ENCODE measurements at regions not wholly inside any gene's neighbourhood (a gene's known extent, or its start where the extent isn't known, plus 50 kb on each side); places are given as distances from the start of the nearest gene placed in this dataset.

DNA sequence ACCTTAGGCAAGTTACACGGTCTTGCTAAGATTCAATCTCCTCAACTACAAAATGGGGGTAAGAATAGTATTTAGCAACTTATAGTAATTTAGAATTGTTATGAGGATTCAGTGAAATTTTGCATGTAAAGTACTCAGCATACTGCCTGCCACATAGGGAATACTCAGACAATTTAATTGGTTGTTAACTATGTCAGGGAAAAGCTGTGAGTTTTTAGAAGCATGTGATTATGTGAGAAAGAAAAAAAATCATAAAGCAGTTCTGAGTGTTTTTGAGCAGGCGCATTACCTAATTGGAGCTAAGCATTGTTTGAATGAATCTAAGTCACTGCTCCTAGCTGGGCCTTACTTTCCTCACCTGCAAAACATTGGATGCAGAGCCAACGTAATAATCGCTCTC lies 287.3 kb upstream of the MTNR1B start:
- Histone ChIP-seq H3K36me3 (ENCODE audit: control insufficient read depth in 4 of 4, insufficient read depth in 3 of 4, low read depth in 1 of 4, low read length in 3 of 4) (no peaks in the 10 kb centered on the region), H3K4me1 (ENCODE audit: control insufficient read depth in 4 of 4, insufficient read depth in 4 of 4, low read length in 3 of 4) (no peaks in the 10 kb centered on the region), H3K4me3 (ENCODE audit: low read depth in 1 of 3, low read length in 3 of 3) (no peak overlapping the region), H3K27me3 (ENCODE audit: control insufficient read depth in 4 of 4, insufficient read depth in 4 of 4, low read length in 3 of 4) (no peaks in the 10 kb centered on the region), H3K9ac (ENCODE audit: low read depth in 1 of 2, low read length in 2 of 2) (no peak overlapping the region), H3K27ac (ENCODE audit: low read depth in 1 of 2, low read length in 2 of 2) (no peak overlapping the region), H3K9me3 (ENCODE audit: control insufficient read depth in 4 of 4, low read length in 3 of 4) (peaks cover 0 to 2% (median 0%) of the 10 kb centered on the region in 4 donors)
- TF ChIP-seq NR2F2 (IDR thresholded peaks at IDR 0.05), result no peak
- TF ChIP-seq, protein P1, sequence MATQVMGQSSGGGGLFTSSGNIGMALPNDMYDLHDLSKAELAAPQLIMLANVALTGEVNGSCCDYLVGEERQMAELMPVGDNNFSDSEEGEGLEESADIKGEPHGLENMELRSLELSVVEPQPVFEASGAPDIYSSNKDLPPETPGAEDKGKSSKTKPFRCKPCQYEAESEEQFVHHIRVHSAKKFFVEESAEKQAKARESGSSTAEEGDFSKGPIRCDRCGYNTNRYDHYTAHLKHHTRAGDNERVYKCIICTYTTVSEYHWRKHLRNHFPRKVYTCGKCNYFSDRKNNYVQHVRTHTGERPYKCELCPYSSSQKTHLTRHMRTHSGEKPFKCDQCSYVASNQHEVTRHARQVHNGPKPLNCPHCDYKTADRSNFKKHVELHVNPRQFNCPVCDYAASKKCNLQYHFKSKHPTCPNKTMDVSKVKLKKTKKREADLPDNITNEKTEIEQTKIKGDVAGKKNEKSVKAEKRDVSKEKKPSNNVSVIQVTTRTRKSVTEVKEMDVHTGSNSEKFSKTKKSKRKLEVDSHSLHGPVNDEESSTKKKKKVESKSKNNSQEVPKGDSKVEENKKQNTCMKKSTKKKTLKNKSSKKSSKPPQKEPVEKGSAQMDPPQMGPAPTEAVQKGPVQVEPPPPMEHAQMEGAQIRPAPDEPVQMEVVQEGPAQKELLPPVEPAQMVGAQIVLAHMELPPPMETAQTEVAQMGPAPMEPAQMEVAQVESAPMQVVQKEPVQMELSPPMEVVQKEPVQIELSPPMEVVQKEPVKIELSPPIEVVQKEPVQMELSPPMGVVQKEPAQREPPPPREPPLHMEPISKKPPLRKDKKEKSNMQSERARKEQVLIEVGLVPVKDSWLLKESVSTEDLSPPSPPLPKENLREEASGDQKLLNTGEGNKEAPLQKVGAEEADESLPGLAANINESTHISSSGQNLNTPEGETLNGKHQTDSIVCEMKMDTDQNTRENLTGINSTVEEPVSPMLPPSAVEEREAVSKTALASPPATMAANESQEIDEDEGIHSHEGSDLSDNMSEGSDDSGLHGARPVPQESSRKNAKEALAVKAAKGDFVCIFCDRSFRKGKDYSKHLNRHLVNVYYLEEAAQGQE (IDR thresholded peaks at IDR 0.05), result no peak
- no peak for TF ChIP-seq GABPA (IDR thresholded peaks at IDR 0.05 in 1 of 2, conservative IDR thresholded peaks at IDR 0.05 in 1 of 2)
- no peak for TF ChIP-seq EGR1 (IDR thresholded peaks at IDR 0.05; ENCODE audit: low read depth in 2 of 2)
- TF ChIP-seq RXRA (IDR thresholded peaks at IDR 0.05), result no peak
- TF ChIP-seq HNF4A (conservative IDR thresholded peaks at IDR 0.05), result no peak
- TF ChIP-seq ATF3 (IDR thresholded peaks at IDR 0.05), result no peak
- no peak for TF ChIP-seq YY1 (IDR thresholded peaks at IDR 0.05)
- no peak for DNase-seq (ENCODE audit: low spot score)
- WGBS, result 88% methylated on average over 4 of the region's 4 CpGs

- no peaks in the 10 kb centered on the region for H3K9me3 ChIP-seq (ENCODE audit: control insufficient read depth in 4 of 4, low read length in 3 of 4)
- TF ChIP-seq FOXA1 (IDR thresholded peaks at IDR 0.05) (no peak), HNF4G (IDR thresholded peaks at IDR 0.05) (no peak), RAD21 (IDR thresholded peaks at IDR 0.05) (no peak), NR2F2 (IDR thresholded peaks at IDR 0.05) (no peak), GABPA (IDR thresholded peaks at IDR 0.05 in 1 of 2, conservative IDR thresholded peaks at IDR 0.05 in 1 of 2) (no peak), TAF1 (conservative IDR thresholded peaks at IDR 0.05) (no peak), YY1 (IDR thresholded peaks at IDR 0.05) (no peak), RXRA (IDR thresholded peaks at IDR 0.05) (no peak), HNF4A (conservative IDR thresholded peaks at IDR 0.05) (no peak), ATF3 (IDR thresholded peaks at IDR 0.05) (no peak), MAX (IDR thresholded peaks at IDR 0.05) (no peak), CTCF (IDR thresholded peaks at IDR 0.05; ENCODE audit: low read depth, low read length, missing input control) (no peak), JUND (IDR thresholded peaks at IDR 0.05) (no peak), EGR1 (IDR thresholded peaks at IDR 0.05; ENCODE audit: low read depth in 2 of 2) (no peak), SP1 (IDR thresholded peaks at IDR 0.05) (no peak), FOXA2 (IDR thresholded peaks at IDR 0.05) (no peak)
- TF ChIP-seq, protein P1 (IDR thresholded peaks at IDR 0.05), result no peak
- TF ChIP-seq, protein P2, sequence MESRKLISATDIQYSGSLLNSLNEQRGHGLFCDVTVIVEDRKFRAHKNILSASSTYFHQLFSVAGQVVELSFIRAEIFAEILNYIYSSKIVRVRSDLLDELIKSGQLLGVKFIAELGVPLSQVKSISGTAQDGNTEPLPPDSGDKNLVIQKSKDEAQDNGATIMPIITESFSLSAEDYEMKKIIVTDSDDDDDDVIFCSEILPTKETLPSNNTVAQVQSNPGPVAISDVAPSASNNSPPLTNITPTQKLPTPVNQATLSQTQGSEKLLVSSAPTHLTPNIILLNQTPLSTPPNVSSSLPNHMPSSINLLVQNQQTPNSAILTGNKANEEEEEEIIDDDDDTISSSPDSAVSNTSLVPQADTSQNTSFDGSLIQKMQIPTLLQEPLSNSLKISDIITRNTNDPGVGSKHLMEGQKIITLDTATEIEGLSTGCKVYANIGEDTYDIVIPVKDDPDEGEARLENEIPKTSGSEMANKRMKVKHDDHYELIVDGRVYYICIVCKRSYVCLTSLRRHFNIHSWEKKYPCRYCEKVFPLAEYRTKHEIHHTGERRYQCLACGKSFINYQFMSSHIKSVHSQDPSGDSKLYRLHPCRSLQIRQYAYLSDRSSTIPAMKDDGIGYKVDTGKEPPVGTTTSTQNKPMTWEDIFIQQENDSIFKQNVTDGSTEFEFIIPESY (IDR thresholded peaks at IDR 0.05), result no peak
- H3K27ac ChIP-seq (ENCODE audit: low read depth in 1 of 2, low read length in 2 of 2), result no peak overlapping the region
- no peaks in the 10 kb centered on the region for H3K27me3 ChIP-seq (ENCODE audit: control insufficient read depth in 4 of 4, insufficient read depth in 4 of 4, low read length in 3 of 4)
- no peak for DNase-seq (ENCODE audit: low spot score)
- no peak overlapping the region for H3K9ac ChIP-seq (ENCODE audit: low read depth in 1 of 2, low read length in 2 of 2)
- H3K4me1 ChIP-seq (ENCODE audit: control insufficient read depth in 4 of 4, insufficient read depth in 4 of 4, low read length in 3 of 4), result no peaks in the 10 kb centered on the region
- 95% methylated on average over 1 of the region's 1 CpG for WGBS
- H3K4me3 ChIP-seq (ENCODE audit: low read depth in 1 of 3, low read length in 3 of 3), result no peak overlapping the region
- H3K36me3 ChIP-seq (ENCODE audit: control insufficient read depth in 4 of 4, insufficient read depth in 3 of 4, low read depth in 1 of 4, low read length in 3 of 4), result no peaks in the 10 kb centered on the region
These were observed 286.5 kb upstream of the MTNR1B start for GRCh38 chr11:92682952-92683351.

All from liver (tissue), 8 donors.